Glutamatergic neuron (in vitro differentiated cells): ENCODE measurements at regions not wholly inside any gene's neighbourhood (a gene's known extent, or its start where the extent isn't known, plus 50 kb on each side); places are given as distances from the start of the nearest gene placed in this dataset.

Source experiments
- DNase-seq: peaks from one replicate; pipeline ENCODE4 v3.0.0; 2022
- H3K27ac Mint-ChIP-seq: one replicate; pipeline ENCODE4 v1.8.0; 2020; ENCODE audit warnings: mild to moderate bottlenecking, mixed read lengths, inconsistent platforms; ENCODE audit not compliant: unreplicated experiment
- H3K27me3 Mint-ChIP-seq: one replicate; pipeline ENCODE4 v1.8.0; 2020; ENCODE audit warnings: mild to moderate bottlenecking, moderate library complexity, mixed read lengths, inconsistent platforms; ENCODE audit not compliant: unreplicated experiment
- H3K36me3 Mint-ChIP-seq: one replicate; pipeline ENCODE4 v1.8.0; 2020; ENCODE audit warnings: mild to moderate bottlenecking, mixed read lengths, inconsistent platforms; ENCODE audit not compliant: unreplicated experiment
- H3K4me1 Mint-ChIP-seq: one replicate; pipeline ENCODE4 v1.8.0; 2020; ENCODE audit warnings: mild to moderate bottlenecking, low read depth, mixed read lengths, inconsistent platforms; ENCODE audit not compliant: unreplicated experiment
- H3K4me3 Mint-ChIP-seq: one replicate; pipeline ENCODE4 v1.8.0; 2020; ENCODE audit warnings: mild to moderate bottlenecking, mixed read lengths, inconsistent platforms; ENCODE audit not compliant: unreplicated experiment
- H3K9me3 Mint-ChIP-seq: one replicate; pipeline ENCODE4 v1.8.0; 2020; ENCODE audit warnings: mild to moderate bottlenecking, moderate library complexity, mixed read lengths, inconsistent platforms; ENCODE audit not compliant: unreplicated experiment
- TF ChIP-seq, protein P1 (sequence below): fragments of 200-600 bp; sonication (generic); IDR thresholded peaks from one replicate; pipeline ENCODE4 v1.5.0; 2021; ENCODE audit not compliant: partially characterized antibody, unreplicated experiment

DNA sequence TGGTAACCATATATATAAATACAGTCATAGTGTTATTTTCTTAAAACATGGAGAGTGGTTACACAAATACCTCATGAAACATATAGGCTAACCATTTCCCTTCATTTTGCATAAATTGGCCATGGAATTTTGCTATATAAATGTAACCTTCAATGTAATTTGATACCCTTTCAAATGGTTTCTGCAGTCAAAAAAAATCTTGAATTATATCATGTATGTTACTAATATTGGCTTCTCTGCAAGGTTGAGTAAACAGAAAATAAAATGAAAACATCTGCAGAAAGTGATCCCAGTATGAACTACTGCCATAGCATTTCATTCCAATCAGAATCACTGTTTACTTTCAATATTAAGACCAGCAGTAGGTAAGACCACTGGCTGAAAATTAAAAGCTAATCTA, 1165.9 kb upstream of the TENM3 start:
- Mint-ChIP-seq H3K36me3 (no peaks in the 10 kb centered on the region), H3K4me3 (no peak overlapping the region), H3K9me3 (no peaks in the 10 kb centered on the region), H3K27ac (no peak overlapping the region), H3K27me3 (no peaks in the 10 kb centered on the region), H3K4me1 (no peaks in the 10 kb centered on the region)
- TF ChIP-seq, protein P1, sequence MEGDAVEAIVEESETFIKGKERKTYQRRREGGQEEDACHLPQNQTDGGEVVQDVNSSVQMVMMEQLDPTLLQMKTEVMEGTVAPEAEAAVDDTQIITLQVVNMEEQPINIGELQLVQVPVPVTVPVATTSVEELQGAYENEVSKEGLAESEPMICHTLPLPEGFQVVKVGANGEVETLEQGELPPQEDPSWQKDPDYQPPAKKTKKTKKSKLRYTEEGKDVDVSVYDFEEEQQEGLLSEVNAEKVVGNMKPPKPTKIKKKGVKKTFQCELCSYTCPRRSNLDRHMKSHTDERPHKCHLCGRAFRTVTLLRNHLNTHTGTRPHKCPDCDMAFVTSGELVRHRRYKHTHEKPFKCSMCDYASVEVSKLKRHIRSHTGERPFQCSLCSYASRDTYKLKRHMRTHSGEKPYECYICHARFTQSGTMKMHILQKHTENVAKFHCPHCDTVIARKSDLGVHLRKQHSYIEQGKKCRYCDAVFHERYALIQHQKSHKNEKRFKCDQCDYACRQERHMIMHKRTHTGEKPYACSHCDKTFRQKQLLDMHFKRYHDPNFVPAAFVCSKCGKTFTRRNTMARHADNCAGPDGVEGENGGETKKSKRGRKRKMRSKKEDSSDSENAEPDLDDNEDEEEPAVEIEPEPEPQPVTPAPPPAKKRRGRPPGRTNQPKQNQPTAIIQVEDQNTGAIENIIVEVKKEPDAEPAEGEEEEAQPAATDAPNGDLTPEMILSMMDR, result no peak
- no peak for DNase-seq

DNA sequence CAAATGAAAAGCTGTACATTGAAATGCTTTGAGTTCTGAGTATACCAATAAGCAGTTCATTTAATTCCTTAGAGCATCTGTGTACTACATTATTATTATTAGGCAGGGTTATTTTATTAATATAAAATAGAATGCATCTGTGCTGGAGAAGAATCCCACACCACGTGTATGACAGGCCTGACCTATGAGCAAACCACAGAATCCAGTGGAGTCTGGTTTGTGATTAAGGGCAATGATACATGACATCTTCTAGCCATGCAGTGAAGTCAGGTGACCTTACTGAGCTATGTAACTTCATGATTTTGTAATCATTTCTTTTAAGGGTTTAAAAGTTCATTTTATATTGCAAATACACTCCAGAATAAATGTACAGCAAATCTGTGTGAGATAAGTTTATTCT, 1165.0 kb upstream of the TENM3 start:
- Mint-ChIP-seq H3K27ac (no peak overlapping the region), H3K36me3 (no peaks in the 10 kb centered on the region), H3K27me3 (no peaks in the 10 kb centered on the region), H3K4me3 (no peak overlapping the region), H3K9me3 (no peaks in the 10 kb centered on the region), H3K4me1 (no peaks in the 10 kb centered on the region)
- TF ChIP-seq, protein P1, result no peak
- DNase-seq, result no peak

DNA sequence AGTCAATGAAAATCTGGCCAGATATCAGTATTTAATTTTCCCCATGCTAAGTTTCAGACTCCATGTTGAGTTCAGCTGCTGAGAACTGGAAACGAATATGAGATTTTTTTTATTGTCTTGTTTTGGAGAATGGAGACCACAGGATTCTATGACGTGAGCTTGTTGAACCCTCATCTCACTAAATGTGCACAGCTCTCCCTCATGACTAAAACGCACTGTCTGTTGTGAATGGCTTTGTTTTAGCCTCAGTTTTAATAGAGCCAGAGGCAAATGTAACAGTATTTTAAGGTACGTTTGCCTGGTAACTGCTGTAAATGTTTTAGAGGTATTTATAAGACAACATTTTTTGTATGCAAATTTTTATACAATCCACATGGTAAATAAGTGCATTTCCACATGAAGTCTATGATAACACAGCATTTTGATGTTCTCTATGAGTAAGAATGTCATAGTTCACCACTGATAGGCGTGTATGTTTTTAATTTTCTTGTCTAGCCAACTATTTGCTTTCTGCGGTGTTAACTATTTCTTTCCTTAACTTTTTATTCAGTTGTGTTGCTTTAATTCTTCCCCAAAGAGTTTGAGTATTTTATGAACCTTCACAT, 1159.3 kb upstream of the TENM3 start:
- TF ChIP-seq, protein P1, result no peak
- H3K4me1 Mint-ChIP-seq, result no peaks in the 10 kb centered on the region
- no peak overlapping the region for H3K27ac Mint-ChIP-seq
- H3K36me3 Mint-ChIP-seq, result no peaks in the 10 kb centered on the region
- no peak overlapping the region for H3K4me3 Mint-ChIP-seq
- H3K9me3 Mint-ChIP-seq, result no peaks in the 10 kb centered on the region
- no peak for DNase-seq
- H3K27me3 Mint-ChIP-seq, result no peaks in the 10 kb centered on the region

DNA sequence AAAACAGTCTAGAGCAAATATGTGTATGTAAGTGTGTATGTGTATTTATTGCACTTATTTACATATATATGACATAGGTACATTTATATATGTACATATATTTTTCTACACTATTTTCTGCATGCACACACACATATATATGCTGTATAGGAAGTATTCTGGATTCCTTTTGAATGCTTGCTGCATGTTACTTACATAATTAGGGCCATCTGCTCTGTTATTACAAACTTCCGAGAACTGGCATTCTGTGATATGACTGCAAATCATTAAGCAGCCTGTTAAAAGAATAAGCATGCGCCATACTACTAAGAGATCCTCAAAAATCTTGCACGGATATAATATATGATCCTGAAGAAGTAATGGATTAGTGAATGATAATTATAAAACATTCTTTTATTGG, 1157.6 kb upstream of the TENM3 start:
- Mint-ChIP-seq H3K4me1 (no peaks in the 10 kb centered on the region), H3K27me3 (no peaks in the 10 kb centered on the region)
- TF ChIP-seq, protein P1, result no peak

DNA sequence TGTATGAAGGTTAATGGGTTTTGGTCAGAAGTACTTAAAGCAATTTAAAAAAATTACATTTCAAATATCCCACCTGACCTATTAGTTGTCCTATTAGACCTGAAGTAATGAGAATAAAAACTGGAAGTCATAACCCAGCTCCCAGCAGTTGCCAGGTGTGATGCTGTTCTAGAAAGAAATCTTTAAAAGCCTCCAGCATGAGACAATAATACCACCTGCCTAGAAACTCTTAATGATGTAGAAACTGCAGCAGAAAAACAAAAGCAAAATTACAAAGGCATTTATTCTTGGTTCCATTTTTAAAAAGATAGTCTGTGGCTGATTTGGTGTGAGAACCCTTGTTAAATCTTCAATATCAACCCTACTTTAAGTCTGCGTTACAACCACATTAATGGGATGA, 1137.7 kb upstream of the TENM3 start:
- H3K9me3 Mint-ChIP-seq, result no peaks in the 10 kb centered on the region
- H3K27ac Mint-ChIP-seq, result no peak overlapping the region
- no peak for DNase-seq
- H3K36me3 Mint-ChIP-seq, result no peaks in the 10 kb centered on the region
- no peaks in the 10 kb centered on the region for H3K4me1 Mint-ChIP-seq
- H3K4me3 Mint-ChIP-seq, result no peak overlapping the region
- TF ChIP-seq, protein P1, result no peak
- no peaks in the 10 kb centered on the region for H3K27me3 Mint-ChIP-seq

More for the DNA sequence above, 1157.6 kb upstream of the TENM3 start:
- H3K36me3 Mint-ChIP-seq, result no peaks in the 10 kb centered on the region
- no peak overlapping the region for H3K27ac Mint-ChIP-seq
- no peaks in the 10 kb centered on the region for H3K9me3 Mint-ChIP-seq
- no peak overlapping the region for H3K4me3 Mint-ChIP-seq
- DNase-seq, result no peak
